GM23338 (cell line): ENCODE measurements at regions not wholly inside any gene's neighbourhood (a gene's known extent, or its start where the extent isn't known, plus 50 kb on each side); places are given as distances from the start of the nearest gene placed in this dataset.

Experiments used
- CREB1 ChIP-seq: fragments of 250-450 bp; sonication (Bioruptor Pico); IDR thresholded peaks from 2 replicates; pipeline ENCODE4 v1.5.0; 2020; ENCODE audit warnings: low read depth, mild to moderate bottlenecking, moderate library complexity
- CTCF ChIP-seq, 2 experiments: fragments of 200-600 bp in 1 of 2; sonication (generic) in 1 of 2; conservative IDR thresholded peaks; 2 replicates each; pipeline versions ENCODE4 v1.5.1 to v1.6.1; 2016 to 2017; ENCODE audit warnings: antibody characterized with exemption in 2 of 2, low read depth in 2 of 2, mild to moderate bottlenecking in 2 of 2, moderate library complexity in 1 of 2
- EZH2phosphoT487 ChIP-seq: fragments of 200-600 bp; sonication (generic); IDR thresholded peaks from one replicate; pipeline ENCODE4 v1.8.1; 2018; ENCODE audit warnings: antibody characterized with exemption; ENCODE audit not compliant: unreplicated experiment
- JUNB ChIP-seq: IDR thresholded peaks from one replicate; pipeline ENCODE4 v1.6.1; 2016; ENCODE audit warnings: antibody characterized with exemption; ENCODE audit not compliant: unreplicated experiment

- TF ChIP-seq CTCF (conservative IDR thresholded peaks at IDR 0.05; ENCODE audit: low read depth in 2 of 2) (no peak), CREB1 (CRISPR knock-in tag) (no peak), EZH2phosphoT487 (no peak), JUNB (no peak)
Measured at GRCh38 chr7:7077945-7078344, 104.4 kb upstream of the C1GALT1 start.
